DOHH2 (cell line): ENCODE measurements at regions not wholly inside any gene's neighbourhood (a gene's known extent, or its start where the extent isn't known, plus 50 kb on each side); places are given as distances from the start of the nearest gene placed in this dataset.

Experiments used
- H3F3A ChIP-seq: fragments of 200-600 bp; sonication (generic), shearing (Covaris generic); 2 replicates; pipeline ENCODE4 v1.6.0; 2016; ENCODE audit warnings: antibody characterized with exemption, mild to moderate bottlenecking; ENCODE audit not compliant: control insufficient read depth, insufficient read depth
- H3K27ac ChIP-seq: fragments of 200-600 bp; sonication (generic); 2 replicates; pipeline ENCODE4 v1.5.1; 2014; ENCODE audit warnings: low read depth, mild to moderate bottlenecking, low read length, moderate library complexity
- H3K27me3 ChIP-seq: fragments of 200-600 bp; sonication (generic); 2 replicates; pipeline ENCODE4 v1.6.1; 2014; ENCODE audit warnings: mild to moderate bottlenecking, low read length, mixed read lengths; ENCODE audit not compliant: control insufficient read depth
- H3K36me3 ChIP-seq: fragments of 200-600 bp; sonication (generic); 2 replicates; pipeline ENCODE4 v1.6.1; 2014; ENCODE audit warnings: mild to moderate bottlenecking, low read length, moderate library complexity, mixed read lengths; ENCODE audit not compliant: control insufficient read depth
- H3K4me1 ChIP-seq: fragments of 200-600 bp; sonication (generic); 2 replicates; pipeline ENCODE4 v1.6.1; 2014; ENCODE audit warnings: mild to moderate bottlenecking, low read length, mixed read lengths; ENCODE audit not compliant: control insufficient read depth
- H3K4me2 ChIP-seq: fragments of 200-600 bp; sonication (generic); 2 replicates; pipeline ENCODE4 v1.6.0; 2014; ENCODE audit warnings: mild to moderate bottlenecking, low read length, moderate library complexity
- H3K4me3 ChIP-seq: fragments of 200-600 bp; sonication (generic); 2 replicates; pipeline ENCODE4 v1.5.1; 2014; ENCODE audit warnings: mild to moderate bottlenecking, low read length, mixed read lengths
- H3K79me2 ChIP-seq: fragments of 200-600 bp; sonication (generic); 2 replicates; pipeline ENCODE4 v1.6.1; 2014; ENCODE audit warnings: mild to moderate bottlenecking, low read length, mixed read lengths; ENCODE audit not compliant: control insufficient read depth
- H3K9me2 ChIP-seq: fragments of 200-600 bp; sonication (generic); replicated peaks from 2 replicates; pipeline ENCODE4 v1.6.1; 2014; ENCODE audit warnings: mild to moderate bottlenecking, low read length, mixed read lengths; ENCODE audit not compliant: control insufficient read depth
- H3K9me3 ChIP-seq: fragments of 200-600 bp; sonication (generic); 2 replicates; pipeline ENCODE4 v1.6.1; 2014; ENCODE audit warnings: antibody characterized with exemption, low read length, mixed read lengths; ENCODE audit not compliant: control insufficient read depth, insufficient read depth
- H4K20me1 ChIP-seq: fragments of 200-600 bp; sonication (generic); 2 replicates; pipeline ENCODE4 v1.6.0; 2014; ENCODE audit warnings: low read depth, mild to moderate bottlenecking, antibody characterized with exemption, low read length, moderate library complexity; ENCODE audit not compliant: control insufficient read depth, insufficient read depth
- EZH2phosphoT487 ChIP-seq: fragments of 200-600 bp; sonication (generic); IDR thresholded peaks from 2 replicates; pipeline ENCODE4 v1.6.1; 2017; ENCODE audit warnings: borderline replicate concordance, mild to moderate bottlenecking, antibody characterized with exemption, low read length, moderate library complexity, mixed read lengths
- TF ChIP-seq, protein P1 (sequence below): fragments of 200-600 bp; sonication (generic); IDR thresholded peaks from one replicate; pipeline ENCODE4 v1.5.1; 2014; ENCODE audit warnings: antibody characterized with exemption, mild to moderate bottlenecking, low read depth, low read length; ENCODE audit not compliant: poor library complexity, severe bottlenecking

- Histone ChIP-seq H3K36me3 (no peaks in the 10 kb centered on the region), H3K4me2 (no peak overlapping the region), H3F3A (no peaks in the 10 kb centered on the region), H3K9me2 (no peaks in the 10 kb centered on the region), H3K4me3 (no peak overlapping the region), H3K4me1 (no peaks in the 10 kb centered on the region), H3K27ac (no peak overlapping the region), H3K79me2 (no peaks in the 10 kb centered on the region), H4K20me1 (no peaks in the 10 kb centered on the region), H3K27me3 (peaks cover 13% of the 10 kb centered on the region), H3K9me3 (no peaks in the 10 kb centered on the region)
- TF ChIP-seq, protein P1, sequence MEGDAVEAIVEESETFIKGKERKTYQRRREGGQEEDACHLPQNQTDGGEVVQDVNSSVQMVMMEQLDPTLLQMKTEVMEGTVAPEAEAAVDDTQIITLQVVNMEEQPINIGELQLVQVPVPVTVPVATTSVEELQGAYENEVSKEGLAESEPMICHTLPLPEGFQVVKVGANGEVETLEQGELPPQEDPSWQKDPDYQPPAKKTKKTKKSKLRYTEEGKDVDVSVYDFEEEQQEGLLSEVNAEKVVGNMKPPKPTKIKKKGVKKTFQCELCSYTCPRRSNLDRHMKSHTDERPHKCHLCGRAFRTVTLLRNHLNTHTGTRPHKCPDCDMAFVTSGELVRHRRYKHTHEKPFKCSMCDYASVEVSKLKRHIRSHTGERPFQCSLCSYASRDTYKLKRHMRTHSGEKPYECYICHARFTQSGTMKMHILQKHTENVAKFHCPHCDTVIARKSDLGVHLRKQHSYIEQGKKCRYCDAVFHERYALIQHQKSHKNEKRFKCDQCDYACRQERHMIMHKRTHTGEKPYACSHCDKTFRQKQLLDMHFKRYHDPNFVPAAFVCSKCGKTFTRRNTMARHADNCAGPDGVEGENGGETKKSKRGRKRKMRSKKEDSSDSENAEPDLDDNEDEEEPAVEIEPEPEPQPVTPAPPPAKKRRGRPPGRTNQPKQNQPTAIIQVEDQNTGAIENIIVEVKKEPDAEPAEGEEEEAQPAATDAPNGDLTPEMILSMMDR: no peak
- no peak for TF ChIP-seq EZH2phosphoT487
Observed at GRCh38 chr7:94237417-94237816, 157.3 kb upstream of the COL1A2 start.

DNA sequence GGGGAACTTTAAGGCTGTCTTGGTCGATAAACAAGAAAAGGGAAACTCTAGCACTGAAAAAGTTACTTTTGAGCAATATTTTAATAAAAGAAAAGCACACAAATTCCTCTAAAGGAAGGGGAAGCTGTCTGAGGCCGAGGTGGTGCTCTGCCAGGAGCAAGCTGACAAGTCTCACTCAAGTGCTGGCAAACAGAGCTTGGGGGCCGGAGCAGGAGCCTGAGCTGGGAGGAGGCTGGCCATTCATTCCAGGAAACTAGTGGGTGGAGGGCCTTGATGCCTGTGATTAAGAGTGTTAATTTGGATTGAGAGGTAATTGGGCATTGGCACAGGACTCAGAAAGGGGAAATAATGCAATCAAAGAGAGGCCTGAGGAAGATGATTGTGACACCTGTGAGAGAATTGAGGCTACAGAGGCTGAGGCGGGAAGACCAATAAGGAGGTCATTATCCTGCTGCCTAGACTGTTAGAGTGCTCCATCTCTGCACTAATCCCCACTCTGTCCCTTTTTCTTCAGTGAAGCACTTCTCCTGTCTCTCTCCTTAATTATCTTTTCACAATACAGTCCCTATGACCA, 154.9 kb upstream of the COL1A2 start:
- Histone ChIP-seq H3K4me2 (no peak overlapping the region), H3K4me3 (no peak overlapping the region), H3K27ac (no peak overlapping the region), H3K79me2 (no peaks in the 10 kb centered on the region), H3K4me1 (no peaks in the 10 kb centered on the region), H4K20me1 (no peaks in the 10 kb centered on the region), H3K36me3 (no peaks in the 10 kb centered on the region), H3K9me3 (no peaks in the 10 kb centered on the region), H3K9me2 (no peaks in the 10 kb centered on the region), H3F3A (no peaks in the 10 kb centered on the region), H3K27me3 (peaks cover 9% of the 10 kb centered on the region; the same call in 1 of the 2 replicates)
- TF ChIP-seq, protein P1: no peak
- TF ChIP-seq EZH2phosphoT487: no peak

GRCh38 chr7:94240902-94241301, 153.8 kb upstream of the COL1A2 start:
- H3K36me3 ChIP-seq: no peaks in the 10 kb centered on the region
- H3F3A ChIP-seq: no peaks in the 10 kb centered on the region
- no peak overlapping the region for H3K4me2 ChIP-seq
- no peaks in the 10 kb centered on the region for H4K20me1 ChIP-seq
- H3K9me3 ChIP-seq: no peaks in the 10 kb centered on the region
- H3K79me2 ChIP-seq: no peaks in the 10 kb centered on the region
- no peak overlapping the region for H3K4me3 ChIP-seq
- H3K27ac ChIP-seq: no peak overlapping the region
- no peaks in the 10 kb centered on the region for H3K4me1 ChIP-seq
- no peaks in the 10 kb centered on the region for H3K9me2 ChIP-seq
- TF ChIP-seq, protein P1: no peak
- TF ChIP-seq EZH2phosphoT487: no peak
- H3K27me3 ChIP-seq: peaks cover 9% of the 10 kb centered on the region; the same call in 1 of the 2 replicates
